Hematopoietic multipotent progenitor cell treated with erythropoietin and hydrocortisone succinate and interleukin-3 and kit ligand, for 6 days (in vitro differentiated cells): ENCODE measurements at regions not wholly inside any gene's neighbourhood (a gene's known extent, or its start where the extent isn't known, plus 50 kb on each side); places are given as distances from the start of the nearest gene placed in this dataset.
"Not testable (repeated sequence)": the region's sequence is repeated elsewhere in the genome, so short reads cannot be mapped to it uniquely, and the experiment has no call there.

Experiments used
- DNase-seq: peaks from one replicate; pipeline ENCODE4 v3.0.0-alpha.2; 2015

DNA sequence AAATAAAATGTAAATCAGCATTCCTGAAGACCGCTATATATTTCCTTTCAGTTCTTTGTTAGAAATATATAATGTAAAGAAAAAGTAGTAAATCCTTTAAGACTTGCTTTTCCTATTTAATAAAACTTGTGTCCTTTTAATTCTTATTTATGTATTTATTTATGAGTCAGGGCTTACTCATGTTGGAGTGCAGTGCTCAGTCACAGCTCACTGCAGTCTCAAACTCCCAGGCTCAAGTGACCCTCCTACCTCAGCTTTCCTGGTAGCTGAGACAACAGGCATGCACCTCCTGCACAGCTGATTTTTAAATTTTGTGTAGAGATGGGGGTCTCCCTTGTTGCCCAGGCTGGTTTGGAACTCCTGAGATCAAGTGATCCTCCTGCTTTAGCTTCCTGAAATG, 724.5 kb downstream of the ANKRD7 start:
- no peak for DNase-seq

DNA sequence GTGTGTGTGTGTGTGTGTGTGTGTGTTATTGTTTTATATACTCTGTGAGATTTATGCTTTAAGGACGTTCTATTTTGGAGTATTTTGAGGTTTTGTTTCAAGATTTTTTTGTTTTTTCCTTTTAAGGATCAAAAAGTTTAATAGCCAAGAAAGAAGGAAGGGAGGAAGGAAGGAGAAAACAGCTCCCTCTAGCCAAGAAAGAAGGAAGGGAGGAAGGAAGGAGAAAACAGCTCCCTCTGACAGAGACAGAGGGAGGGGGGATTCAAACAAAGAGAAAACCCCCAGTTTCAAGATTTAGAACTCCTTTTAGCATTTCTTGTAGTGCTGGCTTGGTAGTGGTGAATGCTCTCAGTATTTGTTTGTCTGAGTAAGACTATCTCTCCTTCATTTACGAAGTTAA, 731.8 kb downstream of the ANKRD7 start:
- not testable (repeated sequence) for DNase-seq

DNA sequence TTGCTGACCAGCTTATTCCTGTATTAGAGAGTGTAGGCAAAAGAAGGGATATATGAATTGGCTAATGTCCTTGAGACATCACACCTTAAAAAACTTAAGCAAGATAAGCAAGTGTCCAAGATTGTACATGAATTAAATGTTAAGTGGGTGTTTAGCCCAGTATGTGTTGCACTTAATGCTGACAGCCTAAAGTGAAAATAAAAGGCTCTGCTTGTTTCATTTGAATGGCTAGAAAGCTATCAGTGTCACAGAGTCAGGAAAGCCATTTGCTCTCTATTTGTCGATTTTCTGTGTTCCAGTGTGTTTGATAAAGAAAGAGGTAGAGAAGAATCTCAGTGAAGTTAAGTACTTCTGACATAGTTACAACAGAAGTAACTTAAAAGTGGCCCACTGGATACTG, 744.9 kb downstream of the ANKRD7 start:
- DNase-seq = no peak

DNA sequence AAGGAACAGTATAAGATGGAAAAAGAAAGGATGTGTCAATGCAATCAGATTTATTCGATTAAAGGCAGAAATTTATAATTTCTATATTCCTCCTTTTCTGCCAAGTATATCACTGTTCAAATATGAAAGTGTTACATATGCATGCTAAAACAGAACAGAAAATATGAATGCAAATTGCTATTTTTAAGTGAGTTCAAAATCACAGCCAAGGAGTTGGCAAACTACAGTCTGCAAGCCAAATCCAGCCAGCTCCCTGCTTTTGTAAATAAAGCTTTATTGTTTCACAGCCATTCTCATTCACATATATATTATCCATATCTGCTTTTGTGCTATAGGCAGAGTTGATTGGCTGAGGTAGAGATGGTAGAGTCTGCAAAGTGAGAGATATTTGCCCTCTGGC, 747.2 kb downstream of the ANKRD7 start:
- no peak for DNase-seq

DNA sequence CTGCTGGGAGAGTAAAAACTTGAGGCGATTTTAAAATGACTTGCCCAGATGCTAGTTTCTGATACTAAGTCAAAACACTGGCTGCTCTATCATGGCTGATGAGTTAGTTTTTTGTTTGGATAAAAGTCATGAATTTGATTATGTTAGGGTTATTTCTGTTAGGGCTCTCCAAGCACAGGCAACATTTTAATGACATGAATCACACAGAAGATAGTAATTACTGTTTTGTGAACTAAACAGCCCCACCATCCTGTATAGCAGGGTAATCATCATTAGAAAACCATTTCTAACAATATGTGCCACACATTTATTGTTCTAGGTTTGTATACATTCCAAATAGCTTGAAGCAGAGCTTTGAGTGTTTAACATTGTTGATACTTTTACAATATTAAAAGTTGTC, 750.3 kb downstream of the ANKRD7 start:
- no peak for DNase-seq

DNA sequence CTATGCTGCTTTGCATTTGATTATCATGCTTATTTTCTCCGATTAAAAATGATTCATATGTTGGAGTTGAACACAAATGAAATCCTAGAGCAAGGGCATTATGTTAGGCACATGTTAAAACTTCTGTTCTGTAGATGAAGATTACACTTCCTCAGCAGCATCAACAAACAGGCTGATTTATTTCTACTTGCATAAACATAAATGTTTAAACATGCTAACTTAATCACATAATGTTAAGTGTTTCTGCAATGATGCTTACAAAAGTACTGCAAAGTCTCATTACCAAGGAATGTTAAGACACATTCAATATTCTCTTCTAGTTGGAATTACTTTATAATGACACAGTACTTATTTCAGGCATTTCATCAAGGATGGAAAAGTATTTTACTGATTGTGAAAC, 770.8 kb downstream of the ANKRD7 start:
- DNase-seq = no peak

DNA sequence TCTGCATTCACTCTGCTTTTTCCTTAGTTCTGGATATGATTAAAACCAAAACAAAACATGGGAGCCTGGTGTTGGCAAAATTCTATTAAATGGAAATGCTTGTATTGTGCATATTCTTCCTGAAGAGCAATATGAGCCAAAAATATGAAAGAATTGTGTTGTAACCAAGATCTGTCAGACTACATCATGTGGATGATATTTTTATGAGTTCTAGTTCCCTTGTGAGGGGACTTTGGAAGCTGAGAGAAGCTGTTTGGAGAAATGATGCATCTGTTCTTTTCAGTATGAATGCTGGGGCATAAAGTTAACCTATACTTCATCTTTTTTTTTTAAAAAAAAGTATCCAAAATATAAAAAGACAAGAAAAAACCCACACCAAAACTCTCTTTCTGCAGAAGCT, 782.7 kb downstream of the ANKRD7 start:
- no peak for DNase-seq

DNA sequence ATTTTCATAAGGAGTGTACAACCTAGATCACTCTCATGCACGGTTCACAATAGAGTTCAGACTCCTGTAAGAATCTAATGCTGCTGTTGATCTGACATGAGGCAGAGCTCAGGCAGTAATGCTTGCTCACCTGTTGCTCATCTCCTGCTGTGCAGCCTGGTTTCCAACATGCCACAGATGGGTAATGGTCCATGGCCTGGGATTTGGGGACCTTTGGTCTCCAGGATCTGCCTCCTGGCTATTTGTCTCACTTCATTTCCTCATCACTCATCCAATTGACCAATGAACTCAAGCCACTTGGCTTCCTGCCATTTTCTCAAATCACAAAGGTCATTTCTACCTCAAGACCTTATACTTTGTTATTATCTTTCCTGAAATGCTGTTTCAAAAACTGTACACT, 786.1 kb downstream of the ANKRD7 start:
- no peak for DNase-seq

DNA sequence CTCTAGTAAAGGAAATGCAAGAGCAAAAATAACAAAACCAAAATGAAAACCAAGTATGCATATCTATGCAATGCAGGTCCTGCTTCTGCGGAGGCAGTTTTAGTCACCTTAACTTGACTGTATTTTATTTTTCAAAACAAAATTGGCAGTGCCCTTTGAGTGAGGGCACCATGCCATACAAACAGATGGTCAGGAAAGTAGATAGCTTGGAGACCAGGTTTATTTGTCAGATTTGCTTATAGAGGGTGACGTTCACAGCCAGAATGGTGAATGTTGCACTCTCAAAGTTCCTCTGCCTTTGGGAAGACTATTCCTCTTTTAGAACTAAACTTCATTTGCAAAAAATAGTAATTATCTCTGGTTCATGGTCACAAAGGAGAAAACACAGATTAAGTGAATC, 801.9 kb downstream of the ANKRD7 start:
- DNase-seq = no peak

DNA sequence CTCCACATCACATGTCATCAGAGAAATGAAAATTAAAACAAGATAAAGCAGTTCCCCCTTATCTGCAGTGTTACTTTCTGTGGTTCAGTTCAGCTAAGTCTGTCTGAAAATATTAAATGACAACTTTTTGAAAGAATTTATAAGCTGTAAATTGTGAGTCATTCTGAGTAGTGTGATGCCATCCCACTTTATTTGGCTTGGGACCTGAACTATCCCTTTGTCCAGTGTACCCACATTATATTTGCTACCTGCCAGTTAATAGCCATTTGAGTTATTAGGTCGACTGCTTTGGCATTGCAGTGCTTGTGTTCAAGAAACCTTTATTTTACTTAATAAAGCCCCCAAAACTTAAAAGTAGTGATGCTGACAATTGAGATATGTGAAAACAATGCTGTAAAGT, 804.2 kb downstream of the ANKRD7 start:
- DNase-seq = no peak

DNA sequence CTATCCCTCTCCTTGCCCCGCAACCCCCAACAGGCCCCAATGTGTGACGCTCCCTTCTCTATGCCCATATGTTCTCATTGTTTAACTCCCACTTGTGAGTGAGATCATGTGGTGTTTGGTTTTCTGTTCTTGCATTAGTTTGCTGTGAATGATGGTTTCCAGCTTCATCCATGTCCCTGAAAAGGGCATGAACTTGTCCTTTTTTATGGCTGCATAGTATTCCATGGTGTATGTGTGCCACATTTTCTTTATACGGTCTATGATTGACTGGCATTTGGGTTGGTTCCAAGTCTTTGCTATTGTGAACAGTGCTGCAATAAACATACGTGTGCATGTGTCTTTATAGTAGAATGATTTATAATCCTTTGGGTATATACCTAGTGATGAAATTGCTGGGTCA, 807.6 kb downstream of the ANKRD7 start:
- DNase-seq = not testable (repeated sequence)

DNA sequence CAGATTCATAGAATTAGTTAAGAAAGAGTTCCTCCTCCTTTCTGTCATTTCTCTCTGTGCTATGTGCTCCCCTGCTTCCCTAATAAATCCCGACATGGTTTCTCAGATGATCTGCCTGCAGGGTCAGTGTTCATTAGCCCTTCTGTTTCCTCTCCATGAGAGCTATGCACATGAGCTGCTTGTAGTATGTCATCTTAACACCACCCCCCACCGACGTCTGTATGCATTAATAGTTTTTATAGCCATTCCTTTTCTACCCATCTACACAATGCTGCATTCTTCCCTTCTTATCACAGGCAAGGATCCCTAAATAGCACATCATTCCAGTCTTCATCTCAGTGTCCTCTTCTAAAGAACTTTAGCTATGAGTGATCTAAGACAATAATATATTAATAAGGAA, 809.1 kb downstream of the ANKRD7 start:
- no peak for DNase-seq

DNA sequence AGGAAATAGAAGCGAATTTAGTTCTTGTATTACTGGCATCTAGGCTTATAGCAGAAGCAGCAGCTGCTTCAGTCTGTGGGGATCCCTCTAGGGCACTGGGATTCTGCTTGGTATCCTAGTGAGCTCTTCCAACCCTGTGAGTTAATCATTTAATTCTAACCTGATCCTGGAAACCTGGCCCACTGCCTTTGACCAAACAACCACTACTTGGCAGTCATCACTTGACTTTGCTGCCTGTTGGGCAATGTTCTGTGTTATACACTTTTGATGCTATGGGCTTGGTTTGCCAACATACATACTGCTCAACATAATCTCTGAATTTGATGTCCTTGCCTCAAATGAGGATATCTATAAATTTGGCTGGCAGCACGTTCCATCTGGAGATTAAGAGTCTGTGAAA, 813.4 kb downstream of the ANKRD7 start:
- DNase-seq = no peak

DNA sequence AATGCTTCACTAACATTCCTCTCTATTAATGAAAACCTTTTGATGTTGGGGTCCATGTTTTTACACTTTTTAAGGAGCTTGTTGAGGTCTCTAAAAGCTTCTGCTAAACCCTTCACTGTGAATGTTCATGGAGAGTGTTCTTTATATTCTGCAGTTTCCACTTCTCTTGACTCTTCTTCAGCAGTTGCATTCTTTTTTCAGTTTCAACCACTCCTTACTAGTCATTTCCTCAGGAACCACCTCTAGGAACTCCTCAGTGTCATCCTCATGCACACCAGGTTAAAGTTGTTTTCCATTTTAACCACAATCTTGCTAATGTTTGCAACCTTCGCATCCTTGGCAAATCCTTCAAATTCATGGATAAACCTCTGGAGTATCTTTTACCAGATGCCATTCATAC, 821.6 kb downstream of the ANKRD7 start:
- DNase-seq = no peak

DNA sequence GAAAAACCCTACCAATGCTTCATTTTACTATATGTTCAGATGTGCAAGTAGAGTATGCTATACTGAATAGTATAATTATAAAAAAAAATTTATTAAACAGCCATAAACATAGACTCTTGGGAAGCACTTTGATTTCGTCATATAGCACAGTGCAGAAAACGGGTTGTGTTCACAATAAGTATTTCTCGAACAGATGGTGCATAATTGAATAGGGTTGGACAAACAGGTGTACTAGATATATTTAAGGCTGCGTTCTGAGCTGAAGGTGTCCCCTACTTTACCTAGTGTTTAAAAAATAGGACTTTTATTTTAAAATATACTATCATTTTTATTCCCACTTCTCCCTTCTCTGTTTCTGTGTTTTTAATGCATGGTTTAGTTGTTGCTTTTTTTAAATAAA, 841.5 kb downstream of the ANKRD7 start:
- no peak for DNase-seq

DNA sequence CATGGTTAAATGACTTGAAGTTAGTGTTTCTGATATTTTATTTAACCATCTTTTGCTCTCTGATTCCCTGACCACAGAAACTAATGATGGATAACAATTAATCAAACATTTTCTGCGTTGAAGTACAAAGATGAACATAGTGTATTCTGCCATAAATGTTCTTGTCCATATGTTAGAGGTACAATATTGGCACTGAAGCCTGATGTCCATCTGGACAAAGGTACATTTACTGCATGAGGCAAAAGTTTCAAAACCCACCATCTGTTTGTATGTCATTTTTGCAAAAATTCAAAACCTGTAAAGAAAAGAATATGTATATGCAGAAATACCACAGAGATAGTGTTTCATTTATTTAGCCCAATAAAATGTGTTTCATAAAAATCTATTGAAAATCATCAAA, 861.5 kb downstream of the ANKRD7 start:
- no peak for DNase-seq

DNA sequence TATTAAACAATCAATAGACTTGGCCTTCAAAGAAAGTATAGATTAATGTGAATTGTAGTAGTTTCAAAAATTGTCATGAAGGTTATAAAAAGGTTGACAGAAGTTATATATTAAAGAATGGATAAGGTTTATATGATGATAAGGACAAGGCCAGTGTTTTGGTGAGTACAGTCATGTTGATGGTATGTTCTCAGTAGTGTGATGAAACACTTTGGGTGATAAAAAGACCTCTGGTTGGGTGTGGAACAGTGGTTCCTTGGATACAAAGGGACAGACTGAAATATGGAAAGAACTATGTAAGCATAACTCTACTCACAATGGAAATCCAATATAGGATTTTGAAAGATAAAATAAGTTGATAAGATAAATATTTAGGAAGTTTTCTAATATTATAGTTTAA, 866.3 kb downstream of the ANKRD7 start:
- DNase-seq = no peak

DNA sequence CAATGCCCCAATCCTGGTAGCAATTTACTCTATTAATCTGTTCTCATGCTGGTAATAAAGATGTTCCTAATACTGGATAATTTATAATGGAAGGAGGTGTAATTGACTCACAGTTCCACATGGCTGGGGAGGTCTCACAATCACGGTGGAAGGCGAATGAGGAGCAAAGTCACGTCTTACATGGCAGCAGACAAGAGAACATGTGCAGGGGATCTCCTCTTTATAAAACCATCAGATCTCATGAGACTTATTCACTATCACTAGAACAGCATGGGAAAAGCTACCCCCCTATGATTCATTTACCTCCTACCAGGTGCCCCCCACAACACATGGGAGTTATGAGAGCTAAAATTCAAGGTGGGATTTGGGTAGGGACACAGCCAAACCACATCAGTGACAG, 872.2 kb downstream of the ANKRD7 start:
- DNase-seq = no peak

DNA sequence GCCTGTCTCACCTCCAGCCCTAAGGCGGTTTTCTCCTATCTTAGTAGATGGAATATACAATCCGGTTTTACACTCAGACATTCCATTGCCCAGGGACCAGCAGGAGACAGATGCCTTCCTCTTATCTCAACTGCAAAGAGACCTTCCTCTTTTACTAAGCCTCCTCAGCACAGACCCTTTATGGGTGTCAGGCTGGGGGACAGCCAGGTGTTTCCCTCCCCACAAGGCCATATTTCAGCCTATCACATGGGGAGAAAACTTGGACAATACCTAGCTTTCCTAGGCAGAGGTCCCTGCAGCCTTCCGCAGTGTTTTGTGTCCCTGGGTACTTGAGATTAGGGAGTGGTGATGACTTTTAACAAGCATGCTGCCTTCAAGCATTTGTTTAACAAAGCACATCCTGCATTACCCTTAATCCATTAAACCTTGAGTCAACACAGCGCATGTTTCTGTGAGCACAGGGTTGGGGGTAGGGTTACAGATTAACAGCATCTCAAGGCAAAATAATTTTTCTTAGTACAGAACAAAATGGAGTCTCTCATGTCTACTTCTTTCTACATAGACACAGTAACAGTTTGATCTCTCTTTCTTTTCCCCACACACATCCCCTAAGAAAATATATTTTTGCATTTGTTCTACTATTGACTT, 876.2 kb downstream of the ANKRD7 start:
- DNase-seq = not testable (repeated sequence)

DNA sequence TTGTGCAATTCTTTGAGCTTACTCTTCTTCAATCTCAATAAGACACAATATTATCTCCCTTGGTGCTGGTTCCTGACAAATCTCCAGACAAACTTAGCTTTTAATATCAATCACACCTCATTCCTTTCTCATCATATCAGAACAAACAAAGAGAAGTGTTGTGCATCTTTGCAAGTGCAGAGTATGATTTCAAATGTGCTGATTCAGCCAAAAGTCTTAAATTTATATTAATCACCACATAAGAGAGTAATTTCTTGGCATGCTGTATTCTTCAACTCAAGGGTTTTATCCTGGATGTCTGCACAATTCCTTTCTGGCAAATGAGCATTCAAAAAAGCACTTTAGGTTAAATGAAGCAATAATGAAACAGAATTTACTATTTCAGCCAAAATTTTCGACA, 877.8 kb downstream of the ANKRD7 start:
- no peak for DNase-seq

DNA sequence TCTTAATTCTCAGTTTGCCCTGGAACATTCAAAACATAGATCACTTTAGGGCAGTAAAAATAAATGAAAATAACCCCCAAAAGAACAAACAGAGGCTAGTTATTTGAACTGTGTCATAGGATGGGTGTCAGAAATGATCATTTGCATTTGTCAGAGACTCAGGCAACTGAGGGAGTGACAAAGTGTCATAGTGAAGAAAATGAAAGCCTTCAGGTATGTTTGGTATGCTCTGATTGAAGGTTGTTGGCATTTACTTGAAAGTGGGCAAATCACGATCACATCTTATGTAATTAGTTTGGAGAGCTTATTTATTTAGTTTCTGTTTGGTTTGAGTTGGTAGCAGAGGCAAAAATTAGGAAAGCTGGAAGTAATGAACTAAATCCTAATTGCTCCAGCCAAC, 880.9 kb downstream of the ANKRD7 start:
- no peak for DNase-seq

DNA sequence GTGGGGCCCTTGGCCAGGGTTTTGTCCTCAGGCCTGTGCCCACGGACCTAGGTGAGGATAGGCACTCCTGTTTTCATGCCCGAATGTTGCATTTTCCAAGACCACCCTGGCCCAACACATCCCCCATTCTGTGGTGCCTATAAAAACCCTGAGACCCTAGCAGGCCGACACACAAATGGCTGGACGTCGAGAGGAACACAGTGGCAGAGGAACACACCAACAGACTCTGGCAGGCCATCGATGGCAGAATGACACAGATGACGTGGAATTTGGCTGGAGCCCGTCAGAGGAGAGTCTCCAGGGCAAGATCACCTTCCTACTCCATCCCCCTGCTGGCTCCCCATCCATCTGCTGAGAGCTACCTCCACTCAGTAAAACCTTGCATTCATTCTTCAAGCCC, 898.8 kb downstream of the ANKRD7 start:
- DNase-seq = no peak

DNA sequence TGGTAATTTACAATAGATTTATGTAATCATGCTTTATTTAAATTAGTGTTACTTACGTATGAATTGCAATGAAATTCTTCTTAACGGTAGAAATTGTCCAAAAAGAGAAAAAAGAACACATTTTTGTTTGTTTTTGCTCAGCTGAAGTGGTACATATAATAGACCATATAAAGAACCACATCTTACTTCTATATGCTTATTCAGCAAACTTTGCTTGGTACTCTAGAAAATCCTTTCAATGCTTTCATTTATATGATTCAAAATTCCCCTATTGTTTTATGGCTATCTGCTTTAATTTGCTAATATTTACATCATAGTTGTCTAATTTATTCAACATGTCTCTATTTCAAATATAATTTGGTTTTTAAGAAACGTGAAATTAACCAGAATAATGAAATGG, 903.2 kb downstream of the ANKRD7 start:
- DNase-seq = no peak

DNA sequence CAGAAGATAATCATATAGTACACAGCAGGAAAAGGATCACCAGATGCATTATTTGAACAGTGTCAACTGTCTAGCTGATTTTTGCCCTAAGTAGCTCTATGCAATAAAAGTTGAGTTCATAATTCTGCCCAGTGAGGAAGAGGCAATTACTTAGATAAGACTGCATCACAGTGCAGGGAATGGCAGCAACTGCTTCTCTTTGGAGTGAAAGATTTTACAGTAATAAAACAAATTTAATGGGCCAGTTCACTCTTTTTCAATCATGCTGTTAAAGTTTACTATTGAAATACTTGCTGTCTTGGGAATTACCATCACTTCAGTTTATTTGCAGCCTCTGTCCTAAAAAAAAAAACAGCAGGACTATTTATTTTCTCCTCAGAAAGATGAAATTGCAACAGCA, 907.9 kb downstream of the ANKRD7 start:
- DNase-seq = no peak

DNA sequence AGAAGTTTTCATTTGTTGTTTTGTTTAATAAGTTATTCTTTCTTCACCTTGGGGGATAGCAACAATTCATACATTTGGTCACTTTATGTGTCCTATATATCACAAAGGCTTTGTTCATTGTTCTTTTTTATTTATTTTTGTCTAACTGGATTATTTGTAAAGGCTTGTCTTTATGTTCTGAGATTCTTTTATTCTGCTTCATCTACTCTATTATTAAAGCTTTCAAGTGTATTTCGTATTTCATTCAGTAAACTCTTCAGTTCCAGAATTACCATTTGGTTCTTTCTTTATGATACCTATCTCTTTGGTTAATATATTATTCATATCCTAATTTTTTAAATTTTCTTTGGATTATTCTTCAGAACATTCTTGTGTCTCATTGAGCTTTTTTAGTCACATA, 942.9 kb downstream of the ANKRD7 start:
- DNase-seq = no peak

DNA sequence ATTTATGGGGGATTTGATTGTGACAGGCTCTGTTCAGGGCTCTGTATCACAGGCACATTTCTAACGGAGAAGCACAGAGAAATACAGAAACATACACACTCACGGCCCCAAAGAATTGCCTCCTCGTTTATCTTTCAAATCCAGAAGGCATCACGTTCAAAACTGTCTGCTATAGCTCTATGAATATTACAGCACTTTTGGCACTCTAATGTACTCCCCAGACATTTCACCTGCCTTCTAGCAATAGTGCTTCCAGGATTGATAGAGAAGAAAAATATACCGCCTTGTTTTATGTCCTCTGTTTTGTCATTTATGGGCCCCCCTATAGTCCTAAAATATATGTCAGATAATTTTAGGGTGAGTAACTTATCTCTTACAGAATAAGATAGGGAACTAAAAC, 947.5 kb downstream of the ANKRD7 start:
- DNase-seq = no peak
